ENCODE measurements at regions not wholly inside any gene's neighbourhood (a gene's known extent, or its start where the extent isn't known, plus 50 kb on each side); places are given as distances from the start of the nearest gene placed in this dataset.
"Not testable (repeated sequence)": the region's sequence is repeated elsewhere in the genome, so short reads cannot be mapped to it uniquely, and the experiment has no call there.

DNA sequence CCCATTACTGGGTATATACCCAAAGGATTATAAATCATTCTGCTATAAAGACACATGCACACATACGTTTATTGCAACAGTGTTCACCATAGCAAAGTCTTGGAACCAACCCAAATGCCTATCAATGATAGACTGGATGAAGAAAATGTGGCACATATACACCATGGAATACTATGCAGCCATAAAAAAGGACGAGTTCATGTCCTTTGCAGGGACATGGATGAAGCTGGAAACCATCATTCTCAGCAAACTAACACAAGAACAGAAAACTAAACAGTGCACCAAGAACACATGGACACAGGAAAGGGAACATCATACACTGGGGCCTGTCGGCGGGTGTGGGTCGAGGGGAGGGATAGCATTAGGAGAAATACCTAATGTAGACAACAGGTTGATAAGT is 65.5 kb upstream of the TEAD1 start:
- H3K4me3 ChIP-seq (ENCODE audit: low read depth, low read length); H3K36me3 ChIP-seq (ENCODE audit: control insufficient read depth in 2 of 2, insufficient read depth in 1 of 2, low read length in 2 of 2); CTCF ChIA-PET; H3K4me1 ChIP-seq (ENCODE audit: control insufficient read depth, insufficient read depth, low read length); POLR2A ChIA-PET; H3K9me3 ChIP-seq (ENCODE audit: control insufficient read depth, insufficient read depth, low read depth, low read length); H3K27ac ChIP-seq (ENCODE audit: extremely low read depth, low read depth, low read length): not testable (repeated sequence)
- TF ChIP-seq ZNF146 (tag by site-specific recombination; IDR thresholded peaks at IDR 0.05) = peak; percentile 75

DNA sequence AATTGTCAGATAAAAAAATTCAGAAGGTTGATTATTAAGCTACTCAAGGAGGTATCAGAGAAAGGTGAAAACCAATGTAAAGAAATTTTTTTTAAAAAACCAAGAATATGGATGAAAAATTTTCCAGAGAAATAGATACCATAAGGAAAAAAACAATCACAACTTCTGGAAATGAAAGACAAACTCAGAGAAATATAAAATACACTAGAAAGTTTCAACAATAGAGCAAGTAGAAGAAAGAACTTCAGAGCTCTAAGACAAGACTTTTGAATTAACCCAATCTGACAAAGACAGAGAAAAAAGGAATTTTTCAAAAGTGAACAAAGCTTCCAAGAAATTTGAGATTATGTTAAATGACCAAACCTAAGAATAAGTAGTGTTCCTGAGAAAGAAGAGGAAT is 62.9 kb upstream of the TEAD1 start:
- ChIA-PET POLR2A (no interaction called here), CTCF (interaction anchor here (0.6 to 0.9 kb wide), 4 partner anchors 10 to 849 kb away, joined by 3 to 4 read pairs (median 4); no protein-coding TSS in a partner anchor)
- TF ChIP-seq TCF7L2 (IDR thresholded peaks at IDR 0.05; ENCODE audit: borderline replicate concordance, low read depth, low read length) = no peak
- TF ChIP-seq ZNF707 (tag by site-specific recombination; IDR thresholded peaks at IDR 0.05) = no peak
- TF ChIP-seq TRIM28 (IDR thresholded peaks at IDR 0.05; ENCODE audit: borderline replicate concordance, low read length) = no peak

GRCh38 chr11:12617632-12618031 is 56.6 kb upstream of the TEAD1 start:
- POLR2A ChIA-PET = no interaction called here
- no peak overlapping the region for H3K4me3 ChIP-seq (ENCODE audit: low read depth, low read length)
- no peak overlapping the region for H3K27ac ChIP-seq (ENCODE audit: extremely low read depth, low read depth, low read length)
- no peak for TF ChIP-seq ZFHX2 (tag by site-specific recombination; conservative IDR thresholded peaks at IDR 0.05)
- TF ChIP-seq KLF9 (tag by site-specific recombination; IDR thresholded peaks at IDR 0.05; ENCODE audit: low read depth) = no peak
- TF ChIP-seq, protein P1, sequence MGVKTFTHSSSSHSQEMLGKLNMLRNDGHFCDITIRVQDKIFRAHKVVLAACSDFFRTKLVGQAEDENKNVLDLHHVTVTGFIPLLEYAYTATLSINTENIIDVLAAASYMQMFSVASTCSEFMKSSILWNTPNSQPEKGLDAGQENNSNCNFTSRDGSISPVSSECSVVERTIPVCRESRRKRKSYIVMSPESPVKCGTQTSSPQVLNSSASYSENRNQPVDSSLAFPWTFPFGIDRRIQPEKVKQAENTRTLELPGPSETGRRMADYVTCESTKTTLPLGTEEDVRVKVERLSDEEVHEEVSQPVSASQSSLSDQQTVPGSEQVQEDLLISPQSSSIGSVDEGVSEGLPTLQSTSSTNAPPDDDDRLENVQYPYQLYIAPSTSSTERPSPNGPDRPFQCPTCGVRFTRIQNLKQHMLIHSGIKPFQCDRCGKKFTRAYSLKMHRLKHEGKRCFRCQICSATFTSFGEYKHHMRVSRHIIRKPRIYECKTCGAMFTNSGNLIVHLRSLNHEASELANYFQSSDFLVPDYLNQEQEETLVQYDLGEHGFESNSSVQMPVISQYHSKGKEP (tag by site-specific recombination; IDR thresholded peaks at IDR 0.05) = no peak
- TF ChIP-seq, protein P2, sequence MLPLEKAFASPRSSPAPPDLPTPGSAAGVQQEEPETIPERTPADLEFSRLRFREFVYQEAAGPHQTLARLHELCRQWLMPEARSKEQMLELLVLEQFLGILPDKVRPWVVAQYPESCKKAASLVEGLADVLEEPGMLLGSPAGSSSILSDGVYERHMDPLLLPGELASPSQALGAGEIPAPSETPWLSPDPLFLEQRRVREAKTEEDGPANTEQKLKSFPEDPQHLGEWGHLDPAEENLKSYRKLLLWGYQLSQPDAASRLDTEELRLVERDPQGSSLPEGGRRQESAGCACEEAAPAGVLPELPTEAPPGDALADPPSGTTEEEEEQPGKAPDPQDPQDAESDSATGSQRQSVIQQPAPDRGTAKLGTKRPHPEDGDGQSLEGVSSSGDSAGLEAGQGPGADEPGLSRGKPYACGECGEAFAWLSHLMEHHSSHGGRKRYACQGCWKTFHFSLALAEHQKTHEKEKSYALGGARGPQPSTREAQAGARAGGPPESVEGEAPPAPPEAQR (tag by site-specific recombination; IDR thresholded peaks at IDR 0.05) = no peak
- TF ChIP-seq ZNF211 (tag by site-specific recombination; IDR thresholded peaks at IDR 0.05; ENCODE audit: low read depth) = no peak
- TF ChIP-seq ZBTB6 (tag by site-specific recombination; IDR thresholded peaks at IDR 0.05) = no peak
- no peak for TF ChIP-seq ZNF223 (tag by site-specific recombination; IDR thresholded peaks at IDR 0.05)
- TF ChIP-seq ZNF626 (tag by site-specific recombination; IDR thresholded peaks at IDR 0.05) = no peak
- TF ChIP-seq ZNF555 (tag by site-specific recombination; conservative IDR thresholded peaks at IDR 0.05) = no peak
- no peak for TF ChIP-seq ZNF394 (tag by site-specific recombination; IDR thresholded peaks at IDR 0.05; ENCODE audit: borderline replicate concordance)
- TF ChIP-seq ZNF518A (tag by site-specific recombination; conservative IDR thresholded peaks at IDR 0.05; ENCODE audit: low read depth) = no peak
- no peak for TF ChIP-seq ZBTB21 (tag by site-specific recombination; IDR thresholded peaks at IDR 0.05)
- TF ChIP-seq ZNF404 (tag by site-specific recombination; IDR thresholded peaks at IDR 0.05) = no peak
- no peak for TF ChIP-seq WT1 (tag by site-specific recombination; IDR thresholded peaks at IDR 0.05)
- no peak for TF ChIP-seq ZBTB49 (tag by site-specific recombination; IDR thresholded peaks at IDR 0.05; ENCODE audit: low read depth)
- no peak for TF ChIP-seq ZNF529 (tag by site-specific recombination; IDR thresholded peaks at IDR 0.05; ENCODE audit: insufficient replicate concordance)
- TF ChIP-seq PRDM1 (tag by site-specific recombination; IDR thresholded peaks at IDR 0.05) = no peak
- no peaks in the 10 kb centered on the region for H3K9me3 ChIP-seq (ENCODE audit: control insufficient read depth, insufficient read depth, low read depth, low read length)
- H3K4me1 ChIP-seq (ENCODE audit: control insufficient read depth, insufficient read depth, low read length) = no peaks in the 10 kb centered on the region
- H3K36me3 ChIP-seq (ENCODE audit: control insufficient read depth in 2 of 2, insufficient read depth in 1 of 2, low read length in 2 of 2) = no peaks in the 10 kb centered on the region
- CTCF ChIA-PET = interaction anchor here (1.1 kb wide), 1 partner anchor 18 kb away, joined by 3 read pairs; no protein-coding TSS in a partner anchor

More for the DNA sequence above, 62.9 kb upstream of the TEAD1 start:
- H3K9me3 ChIP-seq (ENCODE audit: control insufficient read depth, insufficient read depth, low read depth, low read length) = no peaks in the 10 kb centered on the region
- H3K27ac ChIP-seq (ENCODE audit: extremely low read depth, low read depth, low read length) = no peak overlapping the region
- H3K36me3 ChIP-seq (ENCODE audit: control insufficient read depth in 2 of 2, insufficient read depth in 1 of 2, low read length in 2 of 2) = no peaks in the 10 kb centered on the region
- H3K4me1 ChIP-seq (ENCODE audit: control insufficient read depth, insufficient read depth, low read length) = no peaks in the 10 kb centered on the region
- H3K4me3 ChIP-seq (ENCODE audit: low read depth, low read length) = no peak overlapping the region

Data from HEK293 (cell line).